ENCODE measurements at regions not wholly inside any gene's neighbourhood (a gene's known extent, or its start where the extent isn't known, plus 50 kb on each side); places are given as distances from the start of the nearest gene placed in this dataset.

GRCh38 chr14:71328954-71329353 is 421.7 kb downstream of the PCNX1 start:
- DNase-seq (ENCODE audit: low spot score) (no peak), ATAC-seq (ENCODE audit: insufficient number of reproducible peaks, low FRiP score, low read depth) (no peak)
- TF ChIP-seq CTCF (IDR thresholded peaks at IDR 0.05), result no peak
- Histone ChIP-seq H3K9me3 (no peaks in the 10 kb centered on the region), H3K4me1 (ENCODE audit: control insufficient read depth in 1 of 2, low read depth in 2 of 2) (peaks cover 12 to 23% of the 10 kb centered on the region in 2 donors), H3K27ac (no peak overlapping the region), H3K4me3 (no peak overlapping the region), H3K36me3 (no peaks in the 10 kb centered on the region), H3K27me3 (replicated peaks; ENCODE audit: insufficient read depth) (no peaks in the 10 kb centered on the region)

GRCh38 chr14:71331403-71331802 is 424.1 kb downstream of the PCNX1 start:
- ATAC-seq (ENCODE audit: insufficient number of reproducible peaks, low FRiP score, low read depth), result no peak
- Histone ChIP-seq H3K36me3 (no peaks in the 10 kb centered on the region), H3K27me3 (replicated peaks; ENCODE audit: insufficient read depth) (no peaks in the 10 kb centered on the region), H3K4me1 (ENCODE audit: control insufficient read depth in 1 of 2, low read depth in 2 of 2) (peaks cover 8 to 23% of the 10 kb centered on the region in 2 donors), H3K9me3 (no peaks in the 10 kb centered on the region), H3K27ac (no peak overlapping the region), H3K4me3 (peak overlapping the region; percentile 4)
- no peak for DNase-seq (ENCODE audit: low spot score)
- no peak for TF ChIP-seq CTCF (IDR thresholded peaks at IDR 0.05)

GRCh38 chr14:71332476-71332875 is 425.2 kb downstream of the PCNX1 start:
- H3K4me3 ChIP-seq, result no peak overlapping the region
- no peaks in the 10 kb centered on the region for H3K9me3 ChIP-seq
- H3K27ac ChIP-seq, result no peak overlapping the region
- TF ChIP-seq CTCF (IDR thresholded peaks at IDR 0.05), result no peak
- ATAC-seq (ENCODE audit: insufficient number of reproducible peaks, low FRiP score, low read depth) (no peak), DNase-seq (ENCODE audit: low spot score) (no peak)
- no peaks in the 10 kb centered on the region for H3K36me3 ChIP-seq
- peaks cover 8 to 22% of the 10 kb centered on the region in 2 donors for H3K4me1 ChIP-seq (ENCODE audit: control insufficient read depth in 1 of 2, low read depth in 2 of 2)
- H3K27me3 ChIP-seq (replicated peaks; ENCODE audit: insufficient read depth), result no peaks in the 10 kb centered on the region

GRCh38 chr14:71333705-71334104 is 426.4 kb downstream of the PCNX1 start:
- Histone ChIP-seq H3K27me3 (replicated peaks; ENCODE audit: insufficient read depth) (no peaks in the 10 kb centered on the region), H3K4me3 (no peak overlapping the region), H3K36me3 (no peaks in the 10 kb centered on the region), H3K9me3 (no peaks in the 10 kb centered on the region), H3K27ac (no peak overlapping the region), H3K4me1 (ENCODE audit: control insufficient read depth in 1 of 2, low read depth in 2 of 2) (peaks cover 0 to 10% of the 10 kb centered on the region in 2 donors)
- TF ChIP-seq CTCF (IDR thresholded peaks at IDR 0.05), result no peak
- ATAC-seq (ENCODE audit: insufficient number of reproducible peaks, low FRiP score, low read depth) (no peak), DNase-seq (ENCODE audit: low spot score) (no peak)

GRCh38 chr14:71336489-71337192 is 429.4 kb downstream of the PCNX1 start:
- no peaks in the 10 kb centered on the region for H3K27me3 ChIP-seq (replicated peaks; ENCODE audit: insufficient read depth)
- ATAC-seq (ENCODE audit: insufficient number of reproducible peaks, low FRiP score, low read depth), result no peak
- no peak for TF ChIP-seq CTCF (IDR thresholded peaks at IDR 0.05)
- no peak overlapping the region for H3K27ac ChIP-seq
- no peaks in the 10 kb centered on the region for H3K9me3 ChIP-seq
- no peak for DNase-seq (ENCODE audit: low spot score)
- H3K4me1 ChIP-seq (ENCODE audit: control insufficient read depth in 1 of 2, low read depth in 2 of 2), result peaks cover 3 to 14% of the 10 kb centered on the region in 2 donors
- H3K36me3 ChIP-seq, result no peaks in the 10 kb centered on the region
- no peak overlapping the region for H3K4me3 ChIP-seq
